HEK293 (cell line): ENCODE measurements at regions not wholly inside any gene's neighbourhood (a gene's known extent, or its start where the extent isn't known, plus 50 kb on each side); places are given as distances from the start of the nearest gene placed in this dataset.

Experiments
- CTCF ChIA-PET: fragments of 350-600 bp; formaldehyde crosslinking; extraction: SDS; loops from one replicate; lab custom pipeline; 2021; ENCODE audit warnings: antibody characterized with exemption; lab: Yijun Ruan, JAX
- POLR2A ChIA-PET: fragments of 300-600 bp; formaldehyde crosslinking; extraction: SDS; loops from one replicate; lab custom pipeline; 2020; ENCODE audit warnings: antibody characterized with exemption, inconsistent platforms; lab: Yijun Ruan, JAX
- H3K27ac ChIP-seq: fragments of 200-500 bp; sonication (Bioruptor generic); 2 replicates; pipeline ENCODE4 v1.5.1; 2014; ENCODE audit warnings: low read depth, low read length, control low read depth, inconsistent platforms; ENCODE audit errors: extremely low read depth
- H3K36me3 ChIP-seq, 2 experiments: fragments of 200-500 bp in 1 of 2; sonication (Bioruptor generic) in 1 of 2; 1 replicate in 1 of 2; 2 replicates in 1 of 2; pipeline ENCODE4 v1.5.1; 2014 to 2017; ENCODE audit warnings: inconsistent platforms in 2 of 2, low read length in 2 of 2; ENCODE audit not compliant: control insufficient read depth in 2 of 2, insufficient read depth in 1 of 2
- H3K4me1 ChIP-seq: fragments of 200-500 bp; sonication (Bioruptor generic); 2 replicates; pipeline ENCODE4 v1.5.1; 2014; ENCODE audit warnings: mild to moderate bottlenecking, low read length, inconsistent platforms; ENCODE audit not compliant: control insufficient read depth, insufficient read depth
- H3K4me3 ChIP-seq: 2 replicates; pipeline ENCODE4 v1.5.1; 2011; ENCODE audit warnings: low read depth, mild to moderate bottlenecking, control low read depth, low read length, moderate library complexity
- H3K9me3 ChIP-seq: fragments of 200-500 bp; sonication (Bioruptor generic); 2 replicates; pipeline ENCODE4 v1.5.1; 2014; ENCODE audit warnings: low read depth, low read length, inconsistent platforms; ENCODE audit not compliant: control insufficient read depth, insufficient read depth
- KLF1 ChIP-seq: fragments of 450-650 bp; formaldehyde crosslinking; IDR thresholded peaks from 2 replicates; pipeline ENCODE4 v1.5.1; 2016; ENCODE audit warnings: missing biosample characterization, missing genetic modification characterization
- OVOL3 ChIP-seq: fragments of 450-650 bp; formaldehyde crosslinking; IDR thresholded peaks from 2 replicates; pipeline ENCODE4 v1.5.1; 2016; ENCODE audit warnings: missing biosample characterization, missing genetic modification characterization
- PRDM4 ChIP-seq: fragments of 450-650 bp; formaldehyde crosslinking; IDR thresholded peaks from 2 replicates; pipeline ENCODE4 v1.5.1; 2017; ENCODE audit warnings: missing biosample characterization, missing genetic modification characterization
- ZBTB17 ChIP-seq: fragments of 450-650 bp; formaldehyde crosslinking; IDR thresholded peaks from 2 replicates; pipeline ENCODE4 v1.5.1; 2016; ENCODE audit warnings: missing biosample characterization, missing genetic modification characterization
- ZBTB44 ChIP-seq: fragments of 450-650 bp; IDR thresholded peaks from 2 replicates; pipeline ENCODE4 v1.5.1; 2018; ENCODE audit warnings: missing biosample characterization, mild to moderate bottlenecking, missing genetic modification characterization
- ZNF239 ChIP-seq: fragments of 450-650 bp; formaldehyde crosslinking; IDR thresholded peaks from 2 replicates; pipeline ENCODE4 v1.5.1; 2016; ENCODE audit warnings: missing biosample characterization, missing genetic modification characterization
- ZNF280D ChIP-seq: fragments of 450-650 bp; formaldehyde crosslinking; IDR thresholded peaks from 2 replicates; pipeline ENCODE4 v1.5.1; 2016; ENCODE audit warnings: missing biosample characterization, missing genetic modification characterization
- ZNF311 ChIP-seq: fragments of 450-650 bp; formaldehyde crosslinking; IDR thresholded peaks from 2 replicates; pipeline ENCODE4 v1.5.1; 2017; ENCODE audit warnings: missing biosample characterization, missing genetic modification characterization, borderline replicate concordance
- ZNF335 ChIP-seq: fragments of 450-650 bp; formaldehyde crosslinking; conservative IDR thresholded peaks from 2 replicates; pipeline ENCODE4 v1.5.1; 2016; ENCODE audit warnings: missing biosample characterization, missing genetic modification characterization
- ZNF350 ChIP-seq: fragments of 450-650 bp; formaldehyde crosslinking; IDR thresholded peaks from 2 replicates; pipeline ENCODE4 v1.5.0; 2017; ENCODE audit warnings: missing biosample characterization, mild to moderate bottlenecking, missing genetic modification characterization
- ZNF354C ChIP-seq: fragments of 450-650 bp; formaldehyde crosslinking; IDR thresholded peaks from 2 replicates; pipeline ENCODE4 v1.5.1; 2016; ENCODE audit warnings: missing biosample characterization, missing genetic modification characterization, low read depth, borderline replicate concordance
- ZNF366 ChIP-seq: fragments of 450-650 bp; formaldehyde crosslinking; conservative IDR thresholded peaks from 2 replicates; pipeline ENCODE4 v1.5.1; 2016; ENCODE audit warnings: missing biosample characterization, missing genetic modification characterization
- ZNF433 ChIP-seq: fragments of 450-650 bp; formaldehyde crosslinking; IDR thresholded peaks from 2 replicates; pipeline ENCODE4 v1.5.1; 2016; ENCODE audit warnings: missing biosample characterization, missing genetic modification characterization, low read depth
- ZNF530 ChIP-seq: fragments of 450-650 bp; formaldehyde crosslinking; IDR thresholded peaks from 2 replicates; pipeline ENCODE4 v1.5.1; 2016; ENCODE audit warnings: low read depth, missing biosample characterization, missing genetic modification characterization
- ZNF645 ChIP-seq: fragments of 450-650 bp; formaldehyde crosslinking; IDR thresholded peaks from 2 replicates; pipeline ENCODE4; 2016; ENCODE audit warnings: missing biosample characterization, missing genetic modification characterization
- ZNF658 ChIP-seq: fragments of 450-650 bp; formaldehyde crosslinking; IDR thresholded peaks from 2 replicates; pipeline ENCODE4; 2016; ENCODE audit warnings: missing biosample characterization, missing genetic modification characterization
- ZNF660 ChIP-seq: fragments of 450-650 bp; IDR thresholded peaks from 2 replicates; pipeline ENCODE4 v1.5.1; 2018; ENCODE audit warnings: missing biosample characterization, mild to moderate bottlenecking, missing genetic modification characterization
- ZNF776 ChIP-seq: fragments of 450-650 bp; formaldehyde crosslinking; IDR thresholded peaks from 2 replicates; pipeline ENCODE4 v1.5.0; 2017; ENCODE audit warnings: missing biosample characterization, missing genetic modification characterization, borderline replicate concordance
- ZNF791 ChIP-seq: fragments of 450-650 bp; formaldehyde crosslinking; IDR thresholded peaks from 2 replicates; pipeline ENCODE4 v1.5.1; 2016; ENCODE audit warnings: missing biosample characterization, missing genetic modification characterization
- ZSCAN16 ChIP-seq: fragments of 450-650 bp; formaldehyde crosslinking; IDR thresholded peaks from 2 replicates; pipeline ENCODE4 v1.5.1; 2016; ENCODE audit warnings: missing biosample characterization, missing genetic modification characterization
- ZSCAN30 ChIP-seq: fragments of 450-650 bp; IDR thresholded peaks from 2 replicates; pipeline ENCODE4 v1.5.1; 2018; ENCODE audit warnings: missing biosample characterization, mild to moderate bottlenecking, missing genetic modification characterization, moderate library complexity

GRCh38 chr3:115280506-115280905 lies 133.4 kb upstream of the ZBTB20 start:
- H3K4me3 ChIP-seq: no peak overlapping the region
- no peaks in the 10 kb centered on the region for H3K9me3 ChIP-seq
- no peaks in the 10 kb centered on the region for H3K4me1 ChIP-seq
- H3K27ac ChIP-seq: no peak overlapping the region
- TF ChIP-seq ZNF658 (tag by site-specific recombination) (no peak), ZNF350 (tag by site-specific recombination) (no peak), ZNF645 (tag by site-specific recombination) (no peak)
- ChIA-PET POLR2A (no interaction called here), CTCF (no interaction called here)
- H3K36me3 ChIP-seq: no peaks in the 10 kb centered on the region

- ChIA-PET POLR2A (no interaction called here), CTCF (no interaction called here)
- no peak for TF ChIP-seq ZNF433 (tag by site-specific recombination)
- no peak for TF ChIP-seq ZNF311
- TF ChIP-seq ZSCAN30 (tag by site-specific recombination): no peak
- TF ChIP-seq ZNF660 (tag by site-specific recombination): no peak
- TF ChIP-seq ZNF239 (tag by site-specific recombination): no peak
- no peak for TF ChIP-seq ZNF280D
- no peak for TF ChIP-seq ZNF791 (tag by site-specific recombination)
- no peak for TF ChIP-seq KLF1 (tag by site-specific recombination)
- no peak for TF ChIP-seq ZBTB17
- no peak for TF ChIP-seq ZNF530 (tag by site-specific recombination)
- no peak for TF ChIP-seq ZNF776 (tag by site-specific recombination)
- TF ChIP-seq OVOL3 (tag by site-specific recombination): no peak
- no peak for TF ChIP-seq ZNF366 (tag by site-specific recombination)
- TF ChIP-seq ZNF354C (tag by site-specific recombination): no peak
- TF ChIP-seq ZBTB44 (tag by site-specific recombination): no peak
- no peak for TF ChIP-seq ZNF335
- no peak for TF ChIP-seq ZSCAN16 (tag by site-specific recombination)
- TF ChIP-seq PRDM4: no peak
- H3K4me1 ChIP-seq: no peaks in the 10 kb centered on the region
- no peak overlapping the region for H3K4me3 ChIP-seq
- no peak overlapping the region for H3K27ac ChIP-seq
- no peaks in the 10 kb centered on the region for H3K36me3 ChIP-seq
- H3K9me3 ChIP-seq: no peaks in the 10 kb centered on the region
Observed at GRCh38 chr3:115281697-115282675, 134.9 kb upstream of the ZBTB20 start.
